ENCODE measurements at regions not wholly inside any gene's neighbourhood (a gene's known extent, or its start where the extent isn't known, plus 50 kb on each side); places are given as distances from the start of the nearest gene placed in this dataset.

- TF ChIP-seq CTCF (IDR thresholded peaks at IDR 0.05), result no peak
- no peak for TF ChIP-seq POLR2A (IDR thresholded peaks at IDR 0.05)
Measured at GRCh38 chr2:76310894-76311633, 600.3 kb upstream of the GCFC2 start.

Measured in uterus (tissue), 2 donors.